ENCODE measurements at regions not wholly inside any gene's neighbourhood (a gene's known extent, or its start where the extent isn't known, plus 50 kb on each side); places are given as distances from the start of the nearest gene placed in this dataset.
"Not testable (repeated sequence)": the region's sequence is repeated elsewhere in the genome, so short reads cannot be mapped to it uniquely, and the experiment has no call there.

DNA sequence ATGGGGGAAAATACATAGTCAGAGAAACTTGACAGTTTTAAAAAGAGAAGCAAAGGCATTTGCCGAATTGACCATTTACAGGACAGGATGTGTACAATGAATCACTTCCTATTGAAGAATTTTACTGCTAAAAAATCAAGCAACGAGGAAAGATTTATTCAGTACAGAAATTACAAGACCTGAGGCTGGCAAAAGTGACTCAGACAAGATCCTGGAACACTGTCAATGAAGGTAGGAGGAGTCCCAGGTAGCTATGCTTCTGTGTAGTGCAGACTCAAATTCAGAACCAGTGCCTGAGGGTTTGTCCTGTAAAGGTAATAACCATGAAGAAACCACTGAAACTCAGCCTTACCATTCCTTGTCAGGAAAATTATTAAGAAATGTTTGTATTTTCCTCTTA lies 120.9 kb downstream of the ZMAT3 start:
- TF ChIP-seq, protein P1, sequence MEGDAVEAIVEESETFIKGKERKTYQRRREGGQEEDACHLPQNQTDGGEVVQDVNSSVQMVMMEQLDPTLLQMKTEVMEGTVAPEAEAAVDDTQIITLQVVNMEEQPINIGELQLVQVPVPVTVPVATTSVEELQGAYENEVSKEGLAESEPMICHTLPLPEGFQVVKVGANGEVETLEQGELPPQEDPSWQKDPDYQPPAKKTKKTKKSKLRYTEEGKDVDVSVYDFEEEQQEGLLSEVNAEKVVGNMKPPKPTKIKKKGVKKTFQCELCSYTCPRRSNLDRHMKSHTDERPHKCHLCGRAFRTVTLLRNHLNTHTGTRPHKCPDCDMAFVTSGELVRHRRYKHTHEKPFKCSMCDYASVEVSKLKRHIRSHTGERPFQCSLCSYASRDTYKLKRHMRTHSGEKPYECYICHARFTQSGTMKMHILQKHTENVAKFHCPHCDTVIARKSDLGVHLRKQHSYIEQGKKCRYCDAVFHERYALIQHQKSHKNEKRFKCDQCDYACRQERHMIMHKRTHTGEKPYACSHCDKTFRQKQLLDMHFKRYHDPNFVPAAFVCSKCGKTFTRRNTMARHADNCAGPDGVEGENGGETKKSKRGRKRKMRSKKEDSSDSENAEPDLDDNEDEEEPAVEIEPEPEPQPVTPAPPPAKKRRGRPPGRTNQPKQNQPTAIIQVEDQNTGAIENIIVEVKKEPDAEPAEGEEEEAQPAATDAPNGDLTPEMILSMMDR (IDR thresholded peaks at IDR 0.05): no peak
- Histone ChIP-seq H3K4me3 (ENCODE audit: low read depth in 1 of 2, low read length in 1 of 2) (no peak overlapping the region), H3K9me3 (no peaks in the 10 kb centered on the region), H3K27me3 (peaks cover 7% of the 10 kb centered on the region), H3K27ac (no peak overlapping the region), H3K4me1 (ENCODE audit: control insufficient read depth in 1 of 2, insufficient read depth in 1 of 2, low read depth in 1 of 2, low read length in 1 of 2) (no peaks in the 10 kb centered on the region), H3K36me3 (no peaks in the 10 kb centered on the region)

DNA sequence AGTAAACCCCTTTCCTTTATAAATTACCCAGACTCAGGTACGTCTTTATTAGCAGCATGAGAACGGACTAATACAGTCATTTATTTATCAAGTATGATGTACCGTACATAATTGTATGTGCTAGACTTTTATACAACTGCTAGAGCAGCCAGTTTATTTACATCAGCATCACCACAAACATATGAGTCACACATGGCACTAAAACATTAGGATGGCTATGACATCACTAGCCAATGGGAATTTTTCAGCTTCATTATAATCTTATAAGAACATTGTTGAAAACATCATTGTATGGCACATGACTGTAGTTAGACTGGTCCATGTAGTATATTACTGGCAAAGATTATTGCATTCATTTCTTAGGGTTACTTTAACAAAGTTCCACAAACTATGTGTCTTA lies 121.7 kb downstream of the ZMAT3 start:
- Histone ChIP-seq H3K27me3 (peaks cover 7% of the 10 kb centered on the region), H3K4me1 (ENCODE audit: control insufficient read depth in 1 of 2, insufficient read depth in 1 of 2, low read depth in 1 of 2, low read length in 1 of 2) (no peaks in the 10 kb centered on the region), H3K9me3 (no peaks in the 10 kb centered on the region), H3K4me3 (ENCODE audit: low read depth in 1 of 2, low read length in 1 of 2) (no peak overlapping the region), H3K36me3 (no peaks in the 10 kb centered on the region), H3K27ac (no peak overlapping the region)
- TF ChIP-seq, protein P1 (IDR thresholded peaks at IDR 0.05): no peak

DNA sequence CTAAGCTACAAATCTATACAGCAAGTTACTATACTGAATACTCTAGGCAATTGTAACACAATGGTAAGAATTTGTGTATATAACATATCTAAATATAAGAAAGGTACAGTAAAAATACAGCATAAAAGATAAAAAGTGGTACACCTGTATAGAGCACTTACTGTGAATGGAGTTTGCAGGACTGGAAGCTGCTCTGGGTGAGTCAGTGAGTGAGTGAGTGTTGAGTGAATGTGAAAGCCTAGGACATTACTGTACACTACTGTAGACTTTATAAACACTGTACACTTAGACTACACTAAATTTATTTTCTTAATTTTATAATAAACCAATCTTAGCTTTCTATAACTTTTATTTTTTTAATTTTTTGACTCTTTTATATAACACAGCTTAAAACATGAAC lies 123.1 kb downstream of the ZMAT3 start:
- H3K4me3 ChIP-seq (ENCODE audit: low read depth in 1 of 2, low read length in 1 of 2): no peak overlapping the region
- no peaks in the 10 kb centered on the region for H3K4me1 ChIP-seq (ENCODE audit: control insufficient read depth in 1 of 2, insufficient read depth in 1 of 2, low read depth in 1 of 2, low read length in 1 of 2)
- H3K9me3 ChIP-seq: no peaks in the 10 kb centered on the region
- H3K27ac ChIP-seq: no peak overlapping the region
- H3K27me3 ChIP-seq: no peaks in the 10 kb centered on the region
- H3K36me3 ChIP-seq: no peaks in the 10 kb centered on the region
- TF ChIP-seq, protein P1 (IDR thresholded peaks at IDR 0.05): no peak

DNA sequence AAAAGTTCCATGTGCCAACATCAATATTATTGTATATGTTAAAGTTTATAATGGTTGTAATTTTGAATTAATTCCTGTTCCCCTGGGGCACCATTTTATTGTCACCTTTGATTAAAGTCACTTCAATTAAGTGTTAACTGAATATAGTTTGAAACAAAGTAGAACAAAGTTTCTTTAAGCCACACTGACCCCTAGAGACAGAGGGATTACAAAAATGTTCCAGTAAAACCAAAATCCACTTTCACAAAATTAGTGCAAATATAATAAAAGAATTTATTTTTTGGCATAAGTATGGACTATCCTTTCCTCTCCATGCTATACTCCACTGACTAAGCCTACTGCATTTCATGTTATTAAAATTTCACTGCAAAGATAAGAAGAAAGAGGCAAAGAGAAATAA lies 123.9 kb downstream of the ZMAT3 start:
- TF ChIP-seq, protein P1 (IDR thresholded peaks at IDR 0.05): no peak
- Histone ChIP-seq H3K36me3 (no peaks in the 10 kb centered on the region), H3K27me3 (no peaks in the 10 kb centered on the region), H3K4me3 (ENCODE audit: low read depth in 1 of 2, low read length in 1 of 2) (no peak overlapping the region), H3K27ac (no peak overlapping the region), H3K4me1 (ENCODE audit: control insufficient read depth in 1 of 2, insufficient read depth in 1 of 2, low read depth in 1 of 2, low read length in 1 of 2) (no peaks in the 10 kb centered on the region), H3K9me3 (no peaks in the 10 kb centered on the region)

DNA sequence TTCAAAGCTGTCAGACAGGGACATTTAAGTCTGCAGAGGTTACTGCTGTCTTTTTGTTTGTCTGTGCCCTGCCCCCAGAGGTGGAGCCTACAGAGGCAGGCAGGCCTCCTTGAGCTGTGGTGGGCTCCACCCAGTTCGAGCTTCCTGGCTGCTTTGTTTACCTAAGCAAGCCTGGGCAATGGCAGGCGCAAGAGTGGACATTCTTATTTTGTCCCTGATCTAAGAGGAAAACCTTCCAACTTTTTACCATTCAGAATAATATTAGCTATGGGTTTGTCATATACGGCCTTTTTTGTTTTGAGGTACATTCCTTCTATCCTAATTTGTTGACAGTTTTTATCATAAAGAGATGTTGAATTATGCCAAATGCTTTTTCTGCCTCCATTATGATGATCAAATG lies 129.3 kb downstream of the ZMAT3 start:
- H3K4me3 ChIP-seq (ENCODE audit: low read depth in 1 of 2, low read length in 1 of 2); H3K27me3 ChIP-seq; H3K9me3 ChIP-seq; H3K4me1 ChIP-seq (ENCODE audit: control insufficient read depth in 1 of 2, insufficient read depth in 1 of 2, low read depth in 1 of 2, low read length in 1 of 2); H3K27ac ChIP-seq; H3K36me3 ChIP-seq: not testable (repeated sequence)

DNA sequence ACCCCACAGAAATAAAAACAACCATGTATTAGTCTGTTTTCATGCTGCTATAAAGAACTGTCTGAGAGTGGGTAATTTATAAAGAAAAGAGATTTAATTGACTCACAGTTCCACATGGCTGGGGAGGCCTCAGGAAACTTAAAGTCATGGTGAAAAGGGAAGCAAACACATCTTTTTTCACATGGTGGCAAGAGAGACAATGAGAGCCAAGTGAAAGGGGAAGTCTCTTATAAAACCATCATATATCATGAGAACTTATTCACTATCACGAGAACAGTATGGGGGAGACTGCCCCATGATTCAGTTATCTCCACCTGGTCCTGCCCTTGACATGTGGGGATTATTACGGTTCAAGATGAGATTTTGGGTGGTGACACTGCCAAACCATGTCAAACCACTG lies 141.5 kb downstream of the ZMAT3 start:
- H3K4me3 ChIP-seq (ENCODE audit: low read depth in 1 of 2, low read length in 1 of 2): no peak overlapping the region
- H3K27me3 ChIP-seq: no peaks in the 10 kb centered on the region
- H3K9me3 ChIP-seq: no peaks in the 10 kb centered on the region
- H3K27ac ChIP-seq: no peak overlapping the region
- TF ChIP-seq, protein P1 (IDR thresholded peaks at IDR 0.05): no peak
- H3K4me1 ChIP-seq (ENCODE audit: control insufficient read depth in 1 of 2, insufficient read depth in 1 of 2, low read depth in 1 of 2, low read length in 1 of 2): no peaks in the 10 kb centered on the region
- no peaks in the 10 kb centered on the region for H3K36me3 ChIP-seq
